ENCODE measurements at regions not wholly inside any gene's neighbourhood (a gene's known extent, or its start where the extent isn't known, plus 50 kb on each side); places are given as distances from the start of the nearest gene placed in this dataset.

GRCh38 chr13:62126400-62126799 is 710.8 kb upstream of the PCDH20 start:
- H3K4me3 ChIP-seq: no peak overlapping the region
- H3K4me2 ChIP-seq: no peak overlapping the region
- H4K20me1 ChIP-seq (ENCODE audit: insufficient read depth, poor library complexity, severe bottlenecking): no peaks in the 10 kb centered on the region
- no peaks in the 10 kb centered on the region for H3K36me3 ChIP-seq (replicated peaks; ENCODE audit: insufficient read depth, low read depth)
- H3K27ac ChIP-seq: no peak overlapping the region
- H2AFZ ChIP-seq: no peak overlapping the region
- no peaks in the 10 kb centered on the region for H3K9me2 ChIP-seq (replicated peaks; ENCODE audit: insufficient read depth)
- H3K79me2 ChIP-seq: no peaks in the 10 kb centered on the region
- WGBS (ENCODE audit: low lambda C conversion rate, missing lambda C conversion rate): 100% methylated on average over 1 of the region's 1 CpG
- no peaks in the 10 kb centered on the region for H3K9me3 ChIP-seq (ENCODE audit: low read depth)
- DNase-seq (ENCODE audit: low spot score): no peak
- no peaks in the 10 kb centered on the region for H3K4me1 ChIP-seq (ENCODE audit: insufficient read depth)
- no peak for TF ChIP-seq EZH2phosphoT487 (IDR thresholded peaks at IDR 0.05; ENCODE audit: low read depth, severe bottlenecking, unreplicated experiment)
- TF ChIP-seq EZH2 (IDR thresholded peaks at IDR 0.05; ENCODE audit: borderline replicate concordance): no peak
- no peak for TF ChIP-seq CTCF (IDR thresholded peaks at IDR 0.05; ENCODE audit: poor library complexity)
- H3K27me3 ChIP-seq: no peaks in the 10 kb centered on the region

DNA sequence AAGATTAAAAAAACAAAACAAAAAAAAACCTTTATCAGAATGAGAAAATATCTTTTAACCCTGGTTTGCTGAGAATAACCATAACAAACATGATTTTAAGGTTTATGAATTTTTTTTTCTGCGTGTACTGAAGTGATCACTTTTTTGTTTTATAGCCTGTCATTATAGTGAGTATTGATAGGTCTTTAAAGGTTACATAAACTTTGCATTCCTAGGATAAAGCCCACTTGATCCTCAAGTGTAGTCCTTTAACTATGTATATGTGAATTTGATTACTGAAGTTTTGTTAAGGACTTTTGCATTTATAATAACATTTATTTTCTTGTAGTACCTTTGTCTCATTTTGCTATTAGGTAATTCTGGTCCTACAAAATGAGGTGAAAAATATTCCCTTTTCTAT is 709.8 kb upstream of the PCDH20 start:
- H3K79me2 ChIP-seq: no peaks in the 10 kb centered on the region
- H3K4me2 ChIP-seq: no peak overlapping the region
- TF ChIP-seq CTCF (IDR thresholded peaks at IDR 0.05; ENCODE audit: poor library complexity): no peak
- TF ChIP-seq EZH2phosphoT487 (IDR thresholded peaks at IDR 0.05; ENCODE audit: low read depth, severe bottlenecking, unreplicated experiment): no peak
- TF ChIP-seq EZH2 (IDR thresholded peaks at IDR 0.05; ENCODE audit: borderline replicate concordance): no peak
- H3K27me3 ChIP-seq: no peaks in the 10 kb centered on the region
- H3K9me3 ChIP-seq (ENCODE audit: low read depth): no peaks in the 10 kb centered on the region
- H3K4me3 ChIP-seq: no peak overlapping the region
- DNase-seq (ENCODE audit: low spot score): no peak
- no peak overlapping the region for H3K27ac ChIP-seq
- 56% methylated on average over 1 of the region's 1 CpG for WGBS (ENCODE audit: low lambda C conversion rate, missing lambda C conversion rate)
- H3K4me1 ChIP-seq (ENCODE audit: insufficient read depth): no peaks in the 10 kb centered on the region
- no peaks in the 10 kb centered on the region for H3K9me2 ChIP-seq (replicated peaks; ENCODE audit: insufficient read depth)
- no peaks in the 10 kb centered on the region for H3K36me3 ChIP-seq (replicated peaks; ENCODE audit: insufficient read depth, low read depth)
- no peaks in the 10 kb centered on the region for H4K20me1 ChIP-seq (ENCODE audit: insufficient read depth, poor library complexity, severe bottlenecking)
- no peak overlapping the region for H2AFZ ChIP-seq

- DNase-seq (ENCODE audit: low spot score): no peak
- Histone ChIP-seq H3K27ac (no peak overlapping the region), H3K4me3 (no peak overlapping the region), H4K20me1 (ENCODE audit: insufficient read depth, poor library complexity, severe bottlenecking) (no peaks in the 10 kb centered on the region), H3K4me1 (ENCODE audit: insufficient read depth) (no peaks in the 10 kb centered on the region), H3K9me3 (ENCODE audit: low read depth) (no peaks in the 10 kb centered on the region), H3K79me2 (no peaks in the 10 kb centered on the region), H3K36me3 (replicated peaks; ENCODE audit: insufficient read depth, low read depth) (no peaks in the 10 kb centered on the region), H3K4me2 (no peak overlapping the region), H3K9me2 (replicated peaks; ENCODE audit: insufficient read depth) (no peaks in the 10 kb centered on the region), H2AFZ (no peak overlapping the region), H3K27me3 (no peaks in the 10 kb centered on the region)
- 82% methylated on average over 2 of the region's 2 CpGs for WGBS (ENCODE audit: low lambda C conversion rate, missing lambda C conversion rate)
- TF ChIP-seq EZH2phosphoT487 (IDR thresholded peaks at IDR 0.05; ENCODE audit: low read depth, severe bottlenecking, unreplicated experiment) (no peak), EZH2 (IDR thresholded peaks at IDR 0.05; ENCODE audit: borderline replicate concordance) (no peak), CTCF (IDR thresholded peaks at IDR 0.05; ENCODE audit: poor library complexity) (no peak)
Measured at GRCh38 chr13:62123409-62123808, 707.8 kb upstream of the PCDH20 start.

- H3K4me1 ChIP-seq (ENCODE audit: insufficient read depth): no peaks in the 10 kb centered on the region
- no peaks in the 10 kb centered on the region for H4K20me1 ChIP-seq (ENCODE audit: insufficient read depth, poor library complexity, severe bottlenecking)
- no peak overlapping the region for H3K4me2 ChIP-seq
- no peak overlapping the region for H3K27ac ChIP-seq
- TF ChIP-seq CTCF (IDR thresholded peaks at IDR 0.05; ENCODE audit: poor library complexity) (no peak), EZH2 (IDR thresholded peaks at IDR 0.05; ENCODE audit: borderline replicate concordance) (no peak), EZH2phosphoT487 (IDR thresholded peaks at IDR 0.05; ENCODE audit: low read depth, severe bottlenecking, unreplicated experiment) (no peak)
- H3K4me3 ChIP-seq: no peak overlapping the region
- no peak overlapping the region for H2AFZ ChIP-seq
- DNase-seq (ENCODE audit: low spot score): no peak
- no peaks in the 10 kb centered on the region for H3K9me2 ChIP-seq (replicated peaks; ENCODE audit: insufficient read depth)
- H3K79me2 ChIP-seq: no peaks in the 10 kb centered on the region
- H3K9me3 ChIP-seq (ENCODE audit: low read depth): no peaks in the 10 kb centered on the region
- H3K27me3 ChIP-seq: no peaks in the 10 kb centered on the region
- no peaks in the 10 kb centered on the region for H3K36me3 ChIP-seq (replicated peaks; ENCODE audit: insufficient read depth, low read depth)
- 93% methylated on average over 2 of the region's 2 CpGs for WGBS (ENCODE audit: low lambda C conversion rate, missing lambda C conversion rate)
Measured at GRCh38 chr13:62122434-62122833, 706.8 kb upstream of the PCDH20 start.

Data from hepatocyte (in vitro differentiated cells).